GM21737 (cell line): ENCODE measurements at regions not wholly inside any gene's neighbourhood (a gene's known extent, or its start where the extent isn't known, plus 50 kb on each side); places are given as distances from the start of the nearest gene placed in this dataset.
"Not testable (repeated sequence)": the region's sequence is repeated elsewhere in the genome, so short reads cannot be mapped to it uniquely, and the experiment has no call there.

Experiments used
- ATAC-seq: cut with Tn5 transposase; IDR thresholded peaks from one replicate; pipeline ENCODE4 v1.9.1; 2021; ENCODE audit warnings: mild to moderate bottlenecking, moderate library complexity; ENCODE audit not compliant: unreplicated experiment

DNA sequence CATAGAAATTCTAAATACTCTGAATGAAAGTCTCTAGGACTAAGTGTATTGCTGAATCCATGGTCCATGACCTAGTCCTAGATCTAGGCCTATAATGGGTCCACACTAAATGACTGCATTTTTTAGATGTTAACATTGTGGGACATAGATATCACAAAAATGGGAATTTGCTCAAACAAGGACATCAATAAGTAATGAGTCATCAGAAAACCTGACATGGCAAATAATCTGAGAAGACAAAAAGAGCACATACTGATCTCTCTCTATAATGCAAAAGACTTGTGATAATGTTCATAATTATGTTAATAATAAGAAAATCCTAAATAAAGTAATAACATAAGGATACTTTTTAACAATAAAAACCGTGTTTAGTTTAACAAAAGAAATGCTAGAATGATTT is 1168.4 kb downstream of the FSCB start:
- ATAC-seq = no peak

DNA sequence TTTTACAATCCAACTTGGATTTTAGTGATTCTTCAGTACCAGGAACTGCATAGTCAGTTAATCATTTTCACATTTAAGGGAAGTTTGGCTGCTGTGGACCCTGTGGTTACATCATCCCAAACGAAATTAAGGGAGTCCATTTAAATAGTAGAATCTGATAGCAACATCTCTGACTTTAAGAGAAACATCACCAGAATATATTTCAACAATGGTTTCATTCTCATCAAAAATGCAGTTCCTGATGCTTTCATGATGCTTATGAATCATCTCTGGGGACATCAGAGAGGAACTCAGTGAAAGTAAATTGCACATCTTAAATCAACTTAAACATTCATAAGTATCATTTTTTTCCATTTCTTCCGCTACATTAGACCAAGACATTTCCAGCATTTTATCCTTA is 1170.7 kb downstream of the FSCB start:
- no peak for ATAC-seq

DNA sequence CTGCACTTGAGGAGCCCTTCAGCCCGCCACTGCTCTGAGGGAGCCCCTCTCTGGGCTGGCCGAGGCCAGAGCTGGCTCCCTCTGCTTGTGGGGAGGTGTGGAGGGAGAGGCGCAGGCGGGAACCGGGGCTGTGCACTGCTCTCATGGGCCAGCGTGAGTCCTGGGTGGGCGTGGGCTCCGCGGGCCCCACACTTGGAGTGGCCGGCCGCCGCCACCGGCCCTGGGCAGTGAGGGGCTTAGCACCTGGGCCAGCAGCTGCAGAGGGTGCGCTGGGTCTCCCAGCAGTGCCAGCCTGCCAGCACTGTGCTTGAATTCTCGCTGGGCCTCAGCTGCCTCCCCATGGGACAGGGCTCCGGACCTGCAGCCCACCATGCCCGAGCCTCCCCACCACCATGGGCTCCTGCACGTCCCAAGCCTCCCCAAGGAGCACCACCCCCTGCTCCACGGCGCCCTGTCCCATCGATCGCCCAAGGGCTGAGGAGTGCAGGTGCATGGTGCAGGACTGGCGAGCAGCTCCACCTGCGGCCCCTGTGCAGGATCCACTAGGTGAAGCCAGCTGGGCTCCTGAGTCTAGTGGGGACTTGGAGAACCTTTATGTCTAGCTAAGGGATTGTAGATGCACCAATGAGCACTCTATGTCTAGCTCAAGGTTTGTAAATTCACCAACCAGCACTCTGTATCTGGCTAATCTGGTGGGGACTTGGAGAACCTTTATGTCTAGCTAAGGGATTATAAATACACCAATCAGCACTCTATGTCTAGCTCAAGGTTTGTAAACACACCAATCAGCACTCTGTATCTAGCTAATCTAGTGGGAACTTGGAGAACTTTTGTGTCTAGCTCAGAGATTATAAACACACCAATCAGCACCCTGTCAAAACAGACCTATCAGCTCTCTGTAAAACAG is 1180.3 kb downstream of the FSCB start:
- ATAC-seq = not testable (repeated sequence)

DNA sequence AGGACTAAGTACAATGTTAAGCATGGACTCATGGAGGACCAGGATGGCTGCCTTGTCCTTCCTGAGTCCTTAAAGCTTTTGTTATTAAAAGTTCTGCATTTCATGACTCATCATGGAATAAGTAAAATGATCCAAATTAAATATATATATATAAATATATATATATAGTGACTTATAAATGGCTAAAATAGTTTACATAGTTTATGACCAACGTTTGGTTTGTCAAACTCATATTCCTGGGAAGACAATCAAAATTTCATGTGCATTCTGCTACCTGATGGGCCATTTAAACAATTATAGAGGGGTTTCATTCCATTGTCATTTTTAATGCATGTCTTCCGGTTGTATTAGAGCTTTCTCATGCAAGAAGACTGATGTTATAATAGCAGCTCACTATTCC is 1190.7 kb downstream of the FSCB start:
- no peak for ATAC-seq

DNA sequence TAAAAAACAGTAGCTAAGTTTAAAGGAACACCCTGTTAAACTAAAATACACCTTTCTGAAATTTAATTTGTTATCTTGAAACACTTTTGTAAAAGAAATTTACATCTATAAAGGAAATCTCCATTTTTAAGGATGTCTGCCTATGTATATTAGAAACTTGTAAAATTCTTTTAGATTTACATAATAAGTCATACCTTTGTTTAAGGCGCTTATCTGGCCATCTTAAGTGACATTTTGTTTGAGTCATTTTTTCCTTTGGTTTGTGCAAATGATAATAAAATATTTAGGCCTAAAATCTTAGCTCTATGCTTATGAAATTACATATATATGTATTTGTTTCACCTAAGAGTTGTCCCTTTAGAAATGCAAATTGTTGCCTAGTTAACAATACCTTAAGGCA is 1193.4 kb downstream of the FSCB start:
- no peak for ATAC-seq

DNA sequence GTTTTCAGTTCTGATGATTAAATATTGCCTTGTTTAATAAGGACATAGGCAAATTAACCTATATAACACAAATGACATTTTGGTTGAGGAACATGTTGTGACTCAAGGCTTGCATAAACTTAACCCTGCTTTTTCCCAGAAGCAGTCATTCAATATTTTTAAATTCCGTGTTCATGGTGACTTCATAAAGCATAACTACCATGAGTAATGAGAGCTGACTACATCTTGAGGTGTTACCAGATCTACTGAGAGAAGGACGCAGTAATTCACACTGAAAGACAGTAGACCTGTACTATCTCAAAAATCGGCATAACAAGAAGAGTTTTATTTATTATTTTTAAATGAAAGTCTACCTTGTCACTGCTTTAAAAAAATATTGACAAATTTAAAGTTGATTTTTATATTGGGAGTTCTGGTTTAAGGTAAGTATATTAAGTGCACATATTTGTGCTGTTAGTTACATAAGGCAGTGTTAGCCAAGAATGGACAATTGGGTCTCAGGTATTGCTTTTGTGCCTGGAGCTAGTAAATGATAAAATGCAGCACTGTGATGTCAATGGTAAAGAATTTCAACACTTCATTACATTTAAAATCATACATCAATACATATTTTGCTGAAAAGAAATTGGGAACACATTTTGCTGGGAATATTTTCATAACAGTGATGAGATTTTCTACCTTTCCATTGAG is 1198.5 kb downstream of the FSCB start:
- no peak for ATAC-seq

DNA sequence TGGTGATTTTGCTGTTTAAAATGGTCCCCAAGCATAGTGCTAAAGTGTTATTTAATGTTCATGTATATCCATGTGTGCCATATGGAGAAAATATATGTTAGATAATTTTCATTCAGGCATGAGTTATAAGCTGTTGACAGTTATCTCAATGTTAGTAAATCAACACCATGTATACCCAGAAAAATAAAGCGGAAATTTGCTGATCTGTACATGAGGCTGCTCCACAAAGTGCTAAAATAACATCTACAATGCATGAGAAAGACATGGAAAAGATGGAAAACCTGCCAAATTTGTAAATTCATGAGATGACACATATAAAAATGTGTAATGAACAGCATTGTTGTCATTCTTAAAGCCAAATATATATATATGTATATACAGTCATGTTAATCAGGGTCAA is 1199.2 kb downstream of the FSCB start:
- ATAC-seq = no peak

DNA sequence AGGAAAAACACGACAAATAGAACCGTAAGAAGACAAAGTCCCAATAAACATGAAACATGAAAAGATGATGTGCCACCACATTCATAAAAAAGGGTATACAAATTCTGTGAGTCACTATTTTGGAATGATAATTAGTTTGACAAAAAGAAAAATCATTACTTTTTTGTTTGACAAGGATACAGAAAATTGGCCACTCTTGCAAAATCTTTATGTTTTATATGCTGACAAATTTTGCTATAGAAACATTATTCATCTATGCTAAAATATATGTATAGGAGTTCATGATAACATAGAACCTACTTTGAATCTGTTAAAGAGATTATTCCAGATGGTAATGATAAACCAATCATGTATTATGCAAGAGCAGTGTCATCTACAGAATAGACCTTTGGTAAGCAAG is 1201.0 kb downstream of the FSCB start:
- no peak for ATAC-seq

DNA sequence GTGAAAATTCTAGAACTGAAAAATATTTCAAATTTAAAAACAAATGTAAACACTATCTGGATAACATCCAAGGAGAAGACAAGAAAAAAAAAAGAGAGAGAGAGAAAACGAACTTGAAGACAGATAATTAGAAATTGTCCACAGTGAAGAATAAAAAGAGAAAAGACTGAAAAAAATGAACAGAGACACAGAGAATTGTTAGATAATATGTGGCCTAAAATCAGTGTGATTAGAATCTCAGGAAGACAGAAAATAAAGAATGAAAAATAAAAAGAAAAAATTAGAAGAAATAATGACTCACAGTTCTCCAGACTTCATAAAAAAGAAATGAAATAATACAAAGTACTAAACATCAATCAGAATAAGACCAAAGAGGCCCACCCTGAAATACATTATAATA is 1209.3 kb downstream of the FSCB start:
- no peak for ATAC-seq

DNA sequence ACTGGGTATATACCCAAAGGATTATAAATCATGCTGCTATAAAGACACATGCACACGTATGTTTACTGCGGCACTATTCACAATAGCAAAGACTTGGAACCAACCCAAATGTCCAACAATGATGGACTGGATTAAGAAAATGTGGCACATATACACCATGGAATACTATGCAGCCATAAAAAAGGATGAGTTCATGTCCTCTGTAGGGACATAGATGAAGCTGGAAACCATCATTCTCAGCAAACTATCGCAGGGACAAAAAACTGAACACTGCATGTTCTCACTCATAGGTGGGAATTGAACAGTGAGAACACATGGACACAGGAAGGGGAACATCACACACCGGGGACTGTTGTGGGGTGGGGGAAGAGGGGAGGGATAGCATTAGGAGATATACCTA is 1211.0 kb downstream of the FSCB start:
- ATAC-seq = not testable (repeated sequence)

DNA sequence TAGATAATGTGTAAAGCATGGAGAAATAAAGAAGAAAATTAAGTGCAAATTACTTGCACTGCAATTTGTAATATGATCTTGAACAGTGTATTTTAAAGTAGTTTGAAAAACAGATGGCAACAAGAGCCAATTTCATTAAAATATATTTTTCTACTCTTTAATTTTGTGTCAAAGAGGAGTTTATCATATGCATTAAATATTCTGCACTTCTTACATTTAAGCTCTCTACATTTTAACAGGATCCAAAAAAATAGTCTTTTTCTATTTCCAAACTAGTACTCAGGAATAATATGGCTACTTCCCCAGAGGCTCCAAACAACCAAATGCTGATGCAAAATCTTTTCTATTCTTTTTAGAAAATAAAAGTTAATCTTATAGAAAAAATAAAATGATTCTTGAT is 1221.5 kb downstream of the FSCB start:
- ATAC-seq = no peak

DNA sequence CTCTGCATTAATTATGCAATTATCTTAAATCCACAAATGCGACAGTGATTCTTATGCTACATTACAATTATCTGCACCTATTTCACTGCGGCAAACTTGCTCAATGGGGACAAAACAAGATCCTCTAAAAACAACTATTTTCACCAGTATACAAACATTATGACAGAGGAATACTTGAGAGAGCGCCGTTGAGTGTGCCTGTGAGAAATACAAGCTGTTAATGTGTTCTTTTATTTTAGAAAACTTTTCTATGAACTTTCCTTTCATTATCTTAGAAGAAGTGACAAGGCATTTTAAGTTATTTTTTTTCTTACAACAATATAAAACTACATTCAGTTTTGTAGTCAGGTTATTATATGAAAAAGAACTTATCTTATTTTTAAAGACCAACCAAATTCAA is 1247.0 kb downstream of the FSCB start:
- ATAC-seq = no peak

DNA sequence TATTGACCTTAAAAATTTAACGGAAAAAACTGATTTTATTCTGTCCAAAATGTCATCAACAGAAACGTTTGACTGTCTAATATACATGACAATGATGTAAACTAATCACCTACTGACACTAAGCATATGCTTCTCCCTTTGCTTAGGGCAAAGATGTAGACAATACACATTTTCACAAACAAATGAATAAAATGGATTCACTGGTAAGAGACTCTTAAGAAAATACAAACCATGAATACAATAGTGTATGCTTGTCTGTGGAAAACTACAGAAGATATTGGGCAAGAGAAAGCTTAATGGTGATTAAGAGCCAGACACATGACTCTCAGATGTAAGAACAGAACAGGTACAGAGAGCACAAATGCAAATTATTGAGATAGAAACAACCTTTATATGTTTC is 1248.7 kb downstream of the FSCB start:
- ATAC-seq = no peak

DNA sequence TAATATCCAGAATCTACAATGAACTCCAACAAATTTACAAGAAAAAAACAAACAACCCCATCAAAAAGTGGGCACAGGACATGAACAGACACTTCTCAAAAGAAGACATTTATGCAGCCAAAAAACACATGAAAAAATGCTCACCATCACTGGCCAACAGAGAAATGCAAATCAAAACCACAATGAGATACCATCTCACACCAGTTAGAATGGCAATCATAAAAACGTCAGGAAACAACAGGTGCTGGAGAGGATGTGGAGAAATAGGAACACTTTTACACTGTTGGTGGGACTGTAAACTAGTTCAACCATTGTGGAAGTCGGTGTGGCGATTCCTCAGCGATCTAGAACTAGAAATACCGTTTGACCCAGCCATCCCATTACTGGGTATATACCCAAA is 1250.1 kb downstream of the FSCB start:
- not testable (repeated sequence) for ATAC-seq

DNA sequence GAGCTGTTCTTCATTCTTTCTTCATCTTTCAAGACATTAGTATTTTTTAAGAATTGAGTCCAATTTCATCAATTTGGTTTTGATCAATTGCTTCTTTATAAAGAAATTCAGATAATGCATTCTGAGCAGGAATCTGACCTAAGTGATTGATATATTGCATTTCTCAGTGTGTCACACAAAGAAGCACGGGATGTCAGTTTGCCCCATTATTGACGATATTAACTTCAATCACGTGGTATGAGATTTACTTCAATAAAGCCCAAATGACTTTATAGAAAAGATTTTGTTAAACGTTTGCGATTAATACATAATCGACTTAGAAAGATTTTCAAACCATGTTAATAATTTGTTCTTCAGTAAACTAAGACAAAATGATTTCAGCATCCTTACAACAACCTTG is 1254.2 kb downstream of the FSCB start:
- no peak for ATAC-seq

DNA sequence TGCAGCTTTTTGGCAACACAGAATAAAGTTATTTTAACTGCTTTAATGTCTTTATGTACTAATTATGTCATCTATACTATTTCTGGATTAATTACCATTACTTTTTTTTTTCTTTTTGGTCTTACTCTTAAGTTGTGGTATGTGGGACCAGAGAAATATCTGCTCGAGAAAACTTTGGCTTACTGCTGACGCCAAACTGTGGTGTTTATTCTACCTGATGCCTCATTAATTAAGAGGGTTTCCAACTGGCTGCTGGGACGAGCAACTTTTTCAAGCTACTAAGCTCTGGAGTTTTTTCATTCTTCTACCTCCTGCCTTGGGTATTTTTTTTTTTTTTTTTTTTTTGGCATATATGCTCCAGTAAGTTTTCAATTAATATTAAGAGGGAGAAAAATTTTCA is 1257.5 kb downstream of the FSCB start:
- ATAC-seq = no peak

DNA sequence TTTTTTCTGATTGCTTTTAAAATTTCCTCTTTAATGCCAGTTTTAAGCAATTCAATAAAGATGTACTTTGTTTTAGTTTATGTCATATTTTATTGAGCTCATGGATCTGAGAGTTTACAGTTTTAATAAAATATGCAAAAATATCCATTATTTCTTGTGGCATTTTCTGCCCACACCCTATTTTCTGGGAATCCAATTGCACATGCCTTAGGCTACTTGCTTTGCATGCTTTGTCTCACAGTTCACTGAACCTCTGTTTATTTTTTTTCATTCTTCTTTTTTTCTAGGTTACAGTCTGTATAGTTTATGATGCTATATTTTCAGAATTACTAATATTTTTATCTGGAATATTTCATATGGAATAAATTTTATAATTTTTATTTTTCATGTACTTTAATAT is 1258.0 kb downstream of the FSCB start:
- no peak for ATAC-seq

DNA sequence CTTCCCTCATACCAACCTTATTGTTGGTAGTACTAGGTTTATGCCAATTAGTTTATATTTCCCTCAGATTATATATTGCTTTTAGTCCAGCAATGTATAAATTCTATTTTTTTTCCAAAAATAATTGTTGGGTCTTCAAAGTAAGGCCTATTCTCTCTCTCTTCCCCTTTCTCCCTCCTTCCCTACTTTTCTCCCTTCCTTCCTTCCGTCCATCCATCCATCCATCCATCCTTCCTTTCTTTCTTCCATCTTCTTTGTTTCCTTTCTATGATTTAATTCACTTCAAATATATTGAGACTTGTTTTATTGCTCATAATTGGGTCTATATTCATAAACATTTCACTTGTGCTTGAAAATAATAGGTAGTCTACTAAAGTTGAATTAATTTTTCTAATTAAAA is 1259.2 kb downstream of the FSCB start:
- ATAC-seq = no peak

DNA sequence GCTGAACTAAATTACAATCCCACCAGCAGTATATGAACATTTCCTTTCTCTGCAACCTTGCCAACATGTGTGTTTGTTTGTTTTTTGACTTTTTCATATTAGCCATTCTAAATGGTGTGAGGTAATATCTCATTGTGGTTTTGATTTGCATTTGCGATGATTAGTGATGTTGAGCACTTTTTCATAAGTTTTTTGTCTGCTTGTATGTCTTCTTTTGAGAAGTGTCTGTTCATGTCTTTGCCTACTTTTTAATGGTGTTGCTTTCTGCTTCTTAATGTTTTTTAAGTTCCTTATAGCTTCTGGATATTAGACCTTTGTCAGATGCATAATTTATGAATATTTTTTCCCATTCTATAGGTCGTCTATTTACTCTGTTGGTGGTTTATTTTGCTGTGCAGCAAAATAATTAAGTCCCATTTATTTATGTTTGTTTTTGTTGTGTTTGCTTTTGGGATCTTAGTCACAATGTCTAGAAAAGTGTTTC is 1262.9 kb downstream of the FSCB start:
- ATAC-seq = no peak

DNA sequence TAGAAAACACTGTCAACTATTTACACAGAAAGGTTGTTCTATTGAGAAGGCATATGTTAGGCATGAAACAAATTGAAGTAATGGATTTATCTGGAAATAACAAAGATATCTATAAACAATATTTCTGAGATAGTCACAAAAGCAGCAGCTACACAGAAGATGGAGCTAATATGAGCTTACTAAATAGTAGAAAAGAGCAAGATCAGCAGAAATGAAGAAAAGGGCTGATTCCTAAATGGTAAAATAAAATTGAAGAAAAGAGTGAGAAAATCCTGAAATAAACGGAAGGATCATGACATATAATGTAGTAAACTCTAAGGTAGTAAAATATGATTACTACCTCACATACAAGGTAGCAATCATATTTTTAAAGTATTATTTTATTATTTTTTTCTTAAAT is 1263.9 kb downstream of the FSCB start:
- ATAC-seq = no peak

DNA sequence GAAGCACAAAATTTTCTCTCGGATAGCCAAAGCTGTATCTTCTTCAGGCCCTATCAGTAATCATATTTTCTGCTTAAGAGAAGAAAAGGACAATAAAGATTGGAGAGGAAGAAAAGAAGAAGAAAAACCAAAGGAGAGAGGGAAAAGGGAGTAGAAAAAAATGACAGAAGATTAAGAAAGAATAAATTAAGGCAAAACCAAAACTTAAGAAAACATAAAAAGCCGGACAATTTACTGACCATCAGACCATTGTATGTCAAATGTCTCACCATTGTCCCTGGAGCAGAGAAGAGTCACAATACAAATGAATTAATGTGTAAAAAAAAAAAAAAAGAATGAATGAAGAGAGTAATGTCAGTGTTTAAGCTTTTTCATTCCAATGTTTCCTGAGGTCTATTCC is 1274.8 kb downstream of the FSCB start:
- no peak for ATAC-seq

DNA sequence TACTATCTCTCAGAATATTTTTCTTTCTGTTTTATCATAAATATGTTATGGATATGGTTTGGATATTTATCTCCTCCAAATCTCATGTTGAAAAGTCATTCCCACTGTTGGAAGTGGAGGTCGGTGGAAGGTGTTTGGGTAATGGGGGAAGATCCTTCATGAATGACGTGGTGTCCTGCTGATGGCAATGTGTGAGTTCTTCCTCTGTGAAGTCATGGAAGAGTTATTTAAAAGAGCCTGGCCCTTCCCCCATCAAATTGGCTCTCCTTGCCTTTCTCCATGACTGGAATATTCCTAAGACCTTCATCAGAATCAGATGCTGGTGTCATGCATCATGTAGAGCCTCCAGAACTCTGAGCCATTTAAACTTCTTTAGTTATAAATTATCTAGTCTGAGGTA is 1291.6 kb downstream of the FSCB start:
- no peak for ATAC-seq
